GM13976 (cell line): ENCODE measurements at regions not wholly inside any gene's neighbourhood (a gene's known extent, or its start where the extent isn't known, plus 50 kb on each side); places are given as distances from the start of the nearest gene placed in this dataset.

Experiments
- DNase-seq: peaks from one replicate; pipeline ENCODE4 v3.0.0; 2012; ENCODE audit warnings: low spot score
- CTCF ChIP-seq: IDR thresholded peaks from 2 replicates; pipeline ENCODE4 v1.5.1; 2012; ENCODE audit warnings: borderline replicate concordance, mild to moderate bottlenecking; ENCODE audit not compliant: insufficient read depth; ENCODE audit errors: extremely low read depth, missing control alignments, control extremely low read depth
- in situ Hi-C: fragments of 300-500 bp; cut with MboI; formaldehyde crosslinking; loops from one replicate; pipeline ENCODE4 v1.12.0; 2022; ENCODE audit warnings: low sequenced_read_pairs, mixed read lengths, inconsistent platforms; ENCODE audit not compliant: unreplicated experiment

GRCh38 chr6:115668781-115669180 is 391.9 kb downstream of the FRK start:
- in situ Hi-C loops: no loop called here
- no peak for DNase-seq
- no peak for TF ChIP-seq CTCF

- TF ChIP-seq CTCF: no peak
- no peak for DNase-seq
- in situ Hi-C loops: no loop called here
Observed at GRCh38 chr6:115668211-115668610, 392.5 kb downstream of the FRK start.

GRCh38 chr6:115667478-115668026 is 393.1 kb downstream of the FRK start:
- in situ Hi-C loops: no loop called here
- no peak for DNase-seq
- no peak for TF ChIP-seq CTCF

- in situ Hi-C loops: no loop called here
- no peak for DNase-seq
- no peak for TF ChIP-seq CTCF
Observed at GRCh38 chr6:115666997-115667396, 393.7 kb downstream of the FRK start.

GRCh38 chr6:115665310-115665709 is 395.4 kb downstream of the FRK start:
- DNase-seq: no peak
- in situ Hi-C loops: no loop called here
- TF ChIP-seq CTCF: no peak

GRCh38 chr6:115663681-115664080 is 397.0 kb downstream of the FRK start:
- in situ Hi-C loops: no loop called here
- no peak for DNase-seq
- TF ChIP-seq CTCF: no peak

GRCh38 chr6:115643762-115644161 is 416.9 kb downstream of the FRK start:
- DNase-seq: no peak
- no peak for TF ChIP-seq CTCF
- in situ Hi-C loops: no loop called here
